ENCODE measurements at regions not wholly inside any gene's neighbourhood (a gene's known extent, or its start where the extent isn't known, plus 50 kb on each side); places are given as distances from the start of the nearest gene placed in this dataset.

- TF ChIP-seq CTCF (IDR thresholded peaks at IDR 0.05; ENCODE audit: borderline replicate concordance, extremely low read depth, low read length, poor library complexity, severe bottlenecking) (no peak), EZH2 (IDR thresholded peaks at IDR 0.05; ENCODE audit: borderline replicate concordance, low read depth, low read length, severe bottlenecking) (no peak)
These were observed 211.0 kb upstream of the RIMS1 start for GRCh38 chr6:71675386-71675785.

Measured in DND-41 (cell line).